ENCODE measurements at regions not wholly inside any gene's neighbourhood (a gene's known extent, or its start where the extent isn't known, plus 50 kb on each side); places are given as distances from the start of the nearest gene placed in this dataset.

DNA sequence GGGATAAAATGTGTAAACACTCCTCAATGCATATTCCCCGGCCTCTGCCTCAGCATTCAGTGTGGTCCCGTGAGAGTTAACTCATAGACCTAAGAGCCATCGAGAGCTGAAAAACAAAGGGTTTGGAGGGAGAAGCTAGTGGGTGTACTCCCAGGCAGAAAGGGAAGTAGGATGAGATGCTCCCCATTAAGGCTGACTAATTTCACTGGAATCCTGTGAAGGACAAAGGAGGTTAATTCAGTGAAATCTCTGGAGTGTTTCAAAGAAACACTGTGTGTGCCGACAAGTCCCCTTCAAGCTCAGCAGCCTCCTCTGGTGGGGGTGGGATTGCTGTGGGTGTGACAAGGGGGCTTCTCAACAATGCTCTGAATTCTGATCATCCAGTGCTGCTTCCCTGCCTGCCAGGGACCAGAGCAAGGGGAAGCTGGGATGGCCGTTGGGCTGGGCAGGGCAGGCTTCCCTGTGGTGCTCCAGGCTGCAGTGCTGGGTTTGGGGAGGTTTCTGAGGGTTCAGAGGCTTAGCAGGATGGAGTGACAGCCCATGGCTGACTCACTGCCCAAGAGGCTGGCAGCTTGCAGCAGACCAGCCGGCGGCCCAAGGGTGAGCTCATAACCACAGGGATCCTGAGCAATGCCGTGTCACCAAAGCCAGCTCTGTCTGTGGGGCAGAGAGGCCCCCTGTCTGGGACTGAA, 61.4 kb upstream of the BMAL1 start:
- TF ChIP-seq POLR2AphosphoS5 (IDR thresholded peaks at IDR 0.05; ENCODE audit: low read depth, low read length) (no peak), REST (IDR thresholded peaks at IDR 0.05; ENCODE audit: insufficient read depth in 1 of 2, low read depth in 2 of 2, low read length in 2 of 2) (no peak), FOXP2 (optimal IDR thresholded peaks at IDR 0.05; ENCODE audit: borderline replicate concordance, extremely low read depth, extremely low read length, insufficient read depth) (no peak), TAF1 (IDR thresholded peaks at IDR 0.05; ENCODE audit: borderline replicate concordance, insufficient read depth, low read length) (no peak)
